ENCODE measurements at regions not wholly inside any gene's neighbourhood (a gene's known extent, or its start where the extent isn't known, plus 50 kb on each side); places are given as distances from the start of the nearest gene placed in this dataset.

GRCh38 chr13:89310943-89311672, 1639.9 kb downstream of the SLITRK5 start:
- TF ChIP-seq CTCF (IDR thresholded peaks at IDR 0.05; ENCODE audit: low read depth, low read length, poor library complexity, severe bottlenecking) (no peak), EZH2phosphoT487 (IDR thresholded peaks at IDR 0.05; ENCODE audit: borderline replicate concordance, low read length) (no peak)
